ENCODE measurements at regions not wholly inside any gene's neighbourhood (a gene's known extent, or its start where the extent isn't known, plus 50 kb on each side); places are given as distances from the start of the nearest gene placed in this dataset.

DNA sequence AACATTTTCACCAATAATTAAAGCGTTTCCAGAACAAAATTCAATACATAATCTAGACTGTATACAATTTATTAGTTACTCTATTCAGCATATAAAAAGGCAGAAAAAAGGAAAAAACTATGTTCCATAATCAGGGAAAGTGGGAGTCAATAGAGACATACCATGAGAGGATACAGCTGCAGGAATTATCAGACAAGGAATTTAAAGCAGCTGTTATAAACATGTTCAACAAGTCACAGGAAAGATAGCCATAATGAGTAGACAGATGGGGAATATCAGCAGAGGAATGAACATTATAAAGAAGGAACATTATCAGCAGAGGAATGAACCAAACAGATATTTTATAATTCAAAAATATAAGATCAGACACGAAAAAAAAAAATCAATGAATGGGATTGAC, 500.6 kb upstream of the RPS6KA3 start:
- no peak overlapping the region for H3K4me3 ChIP-seq (ENCODE audit: control insufficient read depth, low read depth, low read length)
- no peak for DNase-seq (ENCODE audit: low read depth)
- TF ChIP-seq CTCF (conservative IDR thresholded peaks at IDR 0.05; ENCODE audit: control insufficient read depth, insufficient read depth, low read depth, low read length), result no peak

DNA sequence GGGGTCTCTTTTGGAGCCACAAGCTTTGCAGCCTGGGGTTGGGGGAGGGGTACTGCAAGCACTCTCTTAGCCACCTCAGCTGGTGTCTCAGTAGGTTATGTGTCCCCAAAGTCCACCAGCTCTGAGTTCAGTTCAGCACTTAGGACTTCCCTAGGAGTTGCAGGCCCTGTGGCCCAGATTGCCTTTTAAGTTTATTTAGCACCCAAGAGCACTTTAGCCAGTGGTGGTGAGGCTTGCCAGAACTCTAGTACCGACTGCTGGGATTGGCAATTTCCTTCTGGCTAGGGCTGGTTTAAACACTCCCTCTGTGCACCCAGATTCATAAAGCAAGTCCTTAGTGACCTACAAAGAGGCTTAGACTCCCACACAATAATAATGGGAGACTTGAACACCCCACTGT, 489.9 kb upstream of the RPS6KA3 start:
- TF ChIP-seq CTCF (conservative IDR thresholded peaks at IDR 0.05; ENCODE audit: control insufficient read depth, insufficient read depth, low read depth, low read length), result no peak
- H3K4me3 ChIP-seq (ENCODE audit: control insufficient read depth, low read depth, low read length), result no peak overlapping the region
- DNase-seq (ENCODE audit: low read depth), result no peak

- DNase-seq (ENCODE audit: low read depth), result no peak
- H3K4me3 ChIP-seq (ENCODE audit: control insufficient read depth, low read depth, low read length), result no peak overlapping the region
- no peak for TF ChIP-seq CTCF (conservative IDR thresholded peaks at IDR 0.05; ENCODE audit: control insufficient read depth, insufficient read depth, low read depth, low read length)
Measured at GRCh38 chrX:20753076-20753475, 486.4 kb upstream of the RPS6KA3 start.

DNA sequence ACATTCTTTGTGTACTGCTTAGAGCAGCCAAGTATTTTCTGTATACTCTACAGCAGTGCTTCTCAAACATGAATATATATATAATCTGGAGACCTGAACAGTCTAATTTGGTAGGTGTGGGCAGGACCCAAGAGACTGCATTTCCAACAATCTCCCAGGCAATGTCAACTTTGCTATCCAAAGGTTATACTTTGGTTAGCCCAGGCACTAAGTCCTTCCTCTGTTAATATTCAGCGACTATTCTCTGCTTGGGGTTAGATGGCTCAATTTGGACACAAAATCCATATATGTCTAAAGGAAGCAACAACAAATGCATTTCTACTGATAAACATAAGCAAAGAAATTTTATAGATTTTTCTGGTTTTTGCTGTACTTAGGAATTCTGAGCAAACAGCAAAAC, 480.0 kb upstream of the RPS6KA3 start:
- no peak for TF ChIP-seq CTCF (conservative IDR thresholded peaks at IDR 0.05; ENCODE audit: control insufficient read depth, insufficient read depth, low read depth, low read length)

GRCh38 chrX:20743046-20743445, 476.3 kb upstream of the RPS6KA3 start:
- TF ChIP-seq CTCF (conservative IDR thresholded peaks at IDR 0.05; ENCODE audit: control insufficient read depth, insufficient read depth, low read depth, low read length), result no peak
- no peak for DNase-seq (ENCODE audit: low read depth)
- H3K4me3 ChIP-seq (ENCODE audit: control insufficient read depth, low read depth, low read length), result no peak overlapping the region

More for the DNA sequence above, 480.0 kb upstream of the RPS6KA3 start:
- no peak for DNase-seq (ENCODE audit: low read depth)
- no peak overlapping the region for H3K4me3 ChIP-seq (ENCODE audit: control insufficient read depth, low read depth, low read length)

DNA sequence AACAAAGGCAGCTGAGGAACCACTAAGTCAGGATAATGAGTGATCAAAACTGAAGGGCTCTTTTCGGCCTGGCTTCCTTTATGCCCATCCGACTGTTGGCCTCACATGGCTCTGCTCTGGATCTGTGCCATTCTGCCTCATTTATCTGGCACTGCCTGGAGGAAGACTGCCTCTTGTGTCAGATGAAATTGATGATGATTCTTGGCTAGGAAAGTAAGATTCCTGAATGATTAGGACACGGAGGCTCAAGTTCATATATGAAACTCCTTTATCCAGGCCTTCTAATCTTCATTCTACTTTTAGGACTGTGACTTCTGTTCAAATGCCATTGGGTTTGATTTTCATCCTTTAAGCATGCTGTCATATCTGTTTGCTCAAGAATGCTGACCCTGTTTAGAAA, 475.4 kb upstream of the RPS6KA3 start:
- TF ChIP-seq CTCF (conservative IDR thresholded peaks at IDR 0.05; ENCODE audit: control insufficient read depth, insufficient read depth, low read depth, low read length), result no peak
- peak; percentile 62 for DNase-seq (ENCODE audit: low read depth)
- no peak overlapping the region for H3K4me3 ChIP-seq (ENCODE audit: control insufficient read depth, low read depth, low read length)

GRCh38 chrX:20740443-20740842, 473.7 kb upstream of the RPS6KA3 start:
- H3K4me3 ChIP-seq (ENCODE audit: control insufficient read depth, low read depth, low read length), result no peak overlapping the region
- TF ChIP-seq CTCF (conservative IDR thresholded peaks at IDR 0.05; ENCODE audit: control insufficient read depth, insufficient read depth, low read depth, low read length), result no peak
- DNase-seq (ENCODE audit: low read depth), result no peak

Data from fibroblast of mammary gland (primary cell).